GM12878 (cell line): ENCODE measurements at regions not wholly inside any gene's neighbourhood (a gene's known extent, or its start where the extent isn't known, plus 50 kb on each side); places are given as distances from the start of the nearest gene placed in this dataset.

Experiments
- ATAC-seq: fragments of 200-7000 bp; cut with Tn5 transposase; 3 replicates; pipeline ENCODE4 v1.9.1; 2020; ENCODE audit warnings: mild to moderate bottlenecking, moderate library complexity
- BruUV-seq: library from RNA; stranded (reverse); fragments of 400-500 nt; replicated peaks from 2 replicates; lab custom pipeline; 2021; lab: Mats Ljungman, UMichigan
- CTCF ChIA-PET: fragments of 300-600 bp; sonication (Branson Sonifier 250); formaldehyde crosslinking; extraction: SDS; loops from one replicate; lab custom pipeline; 2021; ENCODE audit warnings: inconsistent platforms; lab: Yijun Ruan, JAX
- POLR2A ChIA-PET: fragments of 350-600 bp; formaldehyde crosslinking; extraction: SDS; loops from one replicate; lab custom pipeline; 2021; ENCODE audit warnings: inconsistent platforms; lab: Charles Lee
- RAD21 ChIA-PET: fragments of 300-600 bp; sonication (Branson Sonifier 250); formaldehyde crosslinking; loops from one replicate; lab custom pipeline; 2023; ENCODE audit warnings: antibody characterized with exemption; ENCODE audit not compliant: unreplicated experiment; lab: Charles Lee
- SMC1A ChIA-PET: fragments of 300-600 bp; sonication (Branson Sonifier 250); formaldehyde crosslinking; loops from one replicate; lab custom pipeline; 2023; ENCODE audit not compliant: unreplicated experiment, uncharacterized antibody; lab: Charles Lee
- DNase-seq: peaks from one replicate; pipeline ENCODE4 v3.0.0-alpha.2; 2011; ENCODE audit warnings: low read depth, low spot score
- FAIRE-seq: peaks from 3 replicates; lab custom pipeline; 2011; peaks lifted over from hg19 to GRCh38; lab: Jason Lieb, UNC
- H2AFZ ChIP-seq: 2 replicates; pipeline ENCODE4 v1.6.0; 2011; ENCODE audit warnings: low read depth, low read length, control low read depth; ENCODE audit not compliant: control insufficient read depth
- H3K27ac ChIP-seq: 2 replicates; pipeline ENCODE4 v1.5.1; 2011; ENCODE audit warnings: control low read depth; ENCODE audit not compliant: control insufficient read depth, insufficient read depth
- H3K27me3 ChIP-seq, 2 experiments: replicated peaks in 1 of 2; 2 replicates each; pipeline versions ENCODE4 v1.6.0 to v1.6.1; 2011; ENCODE audit warnings: low read length in 1 of 2; ENCODE audit not compliant: control insufficient read depth in 2 of 2, insufficient read depth in 2 of 2
- H3K36me3 ChIP-seq, 2 experiments: 2 replicates each; pipeline ENCODE4 v1.5.1; 2011; ENCODE audit warnings: low read length in 1 of 2; ENCODE audit not compliant: control insufficient read depth in 2 of 2, insufficient read depth in 2 of 2
- H3K4me1 ChIP-seq: 2 replicates; pipeline ENCODE4 v1.6.1; 2011; ENCODE audit warnings: mild to moderate bottlenecking, low read length, moderate library complexity, mixed read lengths; ENCODE audit not compliant: control insufficient read depth, insufficient read depth
- H3K4me2 ChIP-seq: 2 replicates; pipeline ENCODE4 v1.6.0; 2011; ENCODE audit warnings: control low read depth; ENCODE audit not compliant: control insufficient read depth, insufficient read depth
- H3K4me3 ChIP-seq: fragments of 200-600 bp; sonication (generic); 2 replicates; pipeline ENCODE4 v1.5.1; 2016
- H3K79me2 ChIP-seq: 2 replicates; pipeline ENCODE4 v1.6.0; 2011; ENCODE audit warnings: low read length; ENCODE audit not compliant: control insufficient read depth, insufficient read depth
- H3K9ac ChIP-seq: 2 replicates; pipeline ENCODE4 v1.8.0; 2011; ENCODE audit warnings: low read length, control low read depth, mixed read lengths; ENCODE audit not compliant: control insufficient read depth, insufficient read depth
- H3K9me3 ChIP-seq: replicated peaks from 3 replicates; pipeline ENCODE4 v1.5.1; 2011; ENCODE audit warnings: mild to moderate bottlenecking, low read length; ENCODE audit not compliant: control insufficient read depth, insufficient read depth
- H4K20me1 ChIP-seq: 2 replicates; pipeline ENCODE4 v1.6.0; 2011; ENCODE audit not compliant: control insufficient read depth, insufficient read depth
- BRCA1 ChIP-seq: IDR thresholded peaks from 2 replicates; pipeline ENCODE4 v1.6.1; 2011; ENCODE audit warnings: low read depth, low read length, improper control_type of control experiment
- E4F1 ChIP-seq: fragments of 450-650 bp; IDR thresholded peaks from 2 replicates; pipeline ENCODE4 v1.6.1; 2018; ENCODE audit warnings: borderline replicate concordance, mild to moderate bottlenecking; ENCODE audit not compliant: partially characterized antibody
- FOXK2 ChIP-seq: fragments of 450-650 bp; IDR thresholded peaks from 2 replicates; pipeline ENCODE4 v1.6.1; 2017; ENCODE audit warnings: mild to moderate bottlenecking, moderate library complexity
- JUND ChIP-seq: IDR thresholded peaks from 2 replicates; pipeline ENCODE4 v1.6.1; 2012; ENCODE audit warnings: low read depth, mild to moderate bottlenecking, low read length, improper control_type of control experiment, moderate library complexity
- MXI1 ChIP-seq: fragments of 150-350 bp; IDR thresholded peaks from 2 replicates; pipeline ENCODE4 v1.6.1; 2011; ENCODE audit warnings: low read depth, mild to moderate bottlenecking, inconsistent platforms, low read length, improper control_type of control experiment
- RCOR1 ChIP-seq: conservative IDR thresholded peaks from 2 replicates; pipeline ENCODE4 v1.6.1; 2012; ENCODE audit warnings: low read depth, low read length, improper control_type of control experiment
- SIN3A ChIP-seq: IDR thresholded peaks from 2 replicates; pipeline ENCODE4 v1.6.1; 2012; ENCODE audit warnings: low read depth, low read length, improper control_type of control experiment
- WGBS: methylation state at CpG from one replicate; pipeline ENCODE4 v1.1.6; 2016; ENCODE audit warnings: low lambda C conversion rate; ENCODE audit not compliant: insufficient replicate concordance, insufficient coverage; ENCODE audit errors: missing lambda C conversion rate; 5-methylcytosine and 5-hydroxymethylcytosine counted together
- in situ Hi-C: fragments of 300-500 bp; cut with MboI; formaldehyde crosslinking; loops from 9 replicates; pipeline ENCODE4 v1.14.3; 2018; ENCODE audit warnings: mixed read lengths
- intact Hi-C: fragments of 100-400 bp; cut with micrococcal nuclease; formaldehyde crosslinking; loops from one replicate; pipeline ENCODE4 v1.14.2; 2022; ENCODE audit not compliant: unreplicated experiment
- TF ChIP-seq, protein P1 (sequence below): fragments of 450-650 bp; conservative IDR thresholded peaks from 2 replicates; pipeline ENCODE4 v1.6.1; 2017; ENCODE audit warnings: mild to moderate bottlenecking, moderate library complexity
- TF ChIP-seq, protein P2 (sequence below): fragments of 450-650 bp; IDR thresholded peaks from 2 replicates; pipeline ENCODE4 v1.6.1; 2017; ENCODE audit warnings: antibody characterized with exemption, mild to moderate bottlenecking, moderate library complexity

DNA sequence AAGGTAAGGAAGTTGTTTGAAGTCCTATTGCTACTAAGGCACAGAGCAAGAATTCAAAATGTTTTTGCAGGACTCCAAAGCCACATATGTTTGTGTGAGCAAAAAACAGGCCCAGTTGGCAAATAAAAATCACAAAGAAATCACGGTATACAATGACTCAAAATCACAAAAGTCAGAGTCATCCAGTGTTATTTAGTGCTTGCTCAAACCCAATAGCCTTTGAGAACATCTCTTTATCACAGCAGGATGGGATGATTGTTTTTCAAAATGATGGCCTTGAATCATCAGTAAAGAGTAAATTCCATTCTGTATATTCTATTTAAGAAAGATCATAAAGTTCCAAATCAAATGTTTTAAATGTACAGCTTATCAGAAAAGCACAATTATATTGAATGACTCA is 693.9 kb downstream of the REEP3 start:
- Histone ChIP-seq H3K27ac (no peak overlapping the region), H3K4me1 (no peaks in the 10 kb centered on the region), H3K9ac (no peak overlapping the region), H4K20me1 (no peaks in the 10 kb centered on the region), H2AFZ (no peak overlapping the region), H3K27me3 (no peaks in the 10 kb centered on the region), H3K79me2 (no peaks in the 10 kb centered on the region), H3K4me2 (no peak overlapping the region), H3K9me3 (no peaks in the 10 kb centered on the region), H3K4me3 (no peak overlapping the region), H3K36me3 (no peaks in the 10 kb centered on the region)
- ChIA-PET POLR2A (no interaction called here), SMC1A (no interaction called here), CTCF (no interaction called here), RAD21 (no interaction called here)
- TF ChIP-seq JUND (no peak), FOXK2 (no peak)
- TF ChIP-seq, protein P1, sequence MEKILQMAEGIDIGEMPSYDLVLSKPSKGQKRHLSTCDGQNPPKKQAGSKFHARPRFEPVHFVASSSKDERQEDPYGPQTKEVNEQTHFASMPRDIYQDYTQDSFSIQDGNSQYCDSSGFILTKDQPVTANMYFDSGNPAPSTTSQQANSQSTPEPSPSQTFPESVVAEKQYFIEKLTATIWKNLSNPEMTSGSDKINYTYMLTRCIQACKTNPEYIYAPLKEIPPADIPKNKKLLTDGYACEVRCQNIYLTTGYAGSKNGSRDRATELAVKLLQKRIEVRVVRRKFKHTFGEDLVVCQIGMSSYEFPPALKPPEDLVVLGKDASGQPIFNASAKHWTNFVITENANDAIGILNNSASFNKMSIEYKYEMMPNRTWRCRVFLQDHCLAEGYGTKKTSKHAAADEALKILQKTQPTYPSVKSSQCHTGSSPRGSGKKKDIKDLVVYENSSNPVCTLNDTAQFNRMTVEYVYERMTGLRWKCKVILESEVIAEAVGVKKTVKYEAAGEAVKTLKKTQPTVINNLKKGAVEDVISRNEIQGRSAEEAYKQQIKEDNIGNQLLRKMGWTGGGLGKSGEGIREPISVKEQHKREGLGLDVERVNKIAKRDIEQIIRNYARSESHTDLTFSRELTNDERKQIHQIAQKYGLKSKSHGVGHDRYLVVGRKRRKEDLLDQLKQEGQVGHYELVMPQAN = no peak
- 0% methylated on average over 1 of the region's 1 CpG for WGBS
- DNase-seq (no peak), FAIRE-seq (no peak), ATAC-seq (no peak)
- in situ Hi-C loops = no loop called here
- intact Hi-C loops = no loop called here
- no TSS peak for BruUV-seq

DNA sequence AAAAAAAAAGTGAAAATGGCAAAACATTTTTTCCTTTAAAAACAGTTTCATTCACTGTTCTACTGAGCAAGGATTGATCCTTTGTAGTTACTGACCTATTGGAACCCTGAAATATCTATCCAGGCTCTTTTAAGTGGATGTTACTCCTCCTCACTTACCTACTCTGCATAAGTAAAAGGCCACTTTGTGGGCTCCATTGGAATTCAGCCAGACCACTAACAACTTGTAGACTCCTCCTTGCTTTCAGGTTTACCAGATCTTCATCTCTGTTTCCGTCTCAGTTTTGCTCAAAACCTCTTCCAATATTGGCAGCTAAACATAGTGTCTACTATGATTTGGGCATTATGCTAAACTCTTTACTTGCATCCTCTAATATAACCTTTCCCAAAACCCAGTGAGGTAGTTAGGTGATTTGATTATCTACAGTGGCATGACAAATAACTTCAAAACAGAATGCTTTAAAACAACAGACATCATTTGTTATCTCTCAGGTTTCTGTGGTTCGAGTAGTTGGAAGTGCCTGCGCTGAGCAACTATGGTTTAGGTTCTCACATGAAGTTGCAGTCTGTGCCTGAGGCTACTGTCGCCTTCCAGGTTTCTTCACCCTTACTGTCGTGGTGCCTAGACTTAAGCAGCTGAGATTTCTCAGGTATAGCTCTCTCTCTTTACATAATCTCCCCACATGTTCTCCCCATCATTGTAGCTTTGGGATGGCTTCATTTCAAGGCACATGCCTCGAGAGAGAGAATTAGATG is 698.2 kb downstream of the REEP3 start:
- no peak overlapping the region for H3K4me2 ChIP-seq
- intact Hi-C loops = no loop called here
- no peaks in the 10 kb centered on the region for H4K20me1 ChIP-seq
- WGBS = 28% methylated on average over 6 of the region's 6 CpGs
- no peak overlapping the region for H3K9ac ChIP-seq
- H2AFZ ChIP-seq = no peak overlapping the region
- FAIRE-seq = no peak
- no peaks in the 10 kb centered on the region; the same call in 2 of the 3 replicates for H3K9me3 ChIP-seq
- ChIA-PET SMC1A (interaction anchor here (1.3 kb wide), 1 partner anchor 11 kb away, joined by 3 read pairs; no protein-coding TSS in a partner anchor), POLR2A (no interaction called here), RAD21 (no interaction called here), CTCF (interaction anchor here (0.8 kb wide), 1 partner anchor 53 kb away, joined by 3 read pairs; no protein-coding TSS in a partner anchor)
- no peaks in the 10 kb centered on the region for H3K79me2 ChIP-seq
- no TSS peak for BruUV-seq
- no peak overlapping the region for H3K4me3 ChIP-seq
- no peaks in the 10 kb centered on the region for H3K4me1 ChIP-seq
- ATAC-seq = no peak; the same call in 1 of the 3 replicates
- in situ Hi-C loops = no loop called here
- no peaks in the 10 kb centered on the region for H3K27me3 ChIP-seq
- no peak overlapping the region for H3K27ac ChIP-seq
- no peak for DNase-seq
- no peaks in the 10 kb centered on the region for H3K36me3 ChIP-seq
- TF ChIP-seq, protein P2, sequence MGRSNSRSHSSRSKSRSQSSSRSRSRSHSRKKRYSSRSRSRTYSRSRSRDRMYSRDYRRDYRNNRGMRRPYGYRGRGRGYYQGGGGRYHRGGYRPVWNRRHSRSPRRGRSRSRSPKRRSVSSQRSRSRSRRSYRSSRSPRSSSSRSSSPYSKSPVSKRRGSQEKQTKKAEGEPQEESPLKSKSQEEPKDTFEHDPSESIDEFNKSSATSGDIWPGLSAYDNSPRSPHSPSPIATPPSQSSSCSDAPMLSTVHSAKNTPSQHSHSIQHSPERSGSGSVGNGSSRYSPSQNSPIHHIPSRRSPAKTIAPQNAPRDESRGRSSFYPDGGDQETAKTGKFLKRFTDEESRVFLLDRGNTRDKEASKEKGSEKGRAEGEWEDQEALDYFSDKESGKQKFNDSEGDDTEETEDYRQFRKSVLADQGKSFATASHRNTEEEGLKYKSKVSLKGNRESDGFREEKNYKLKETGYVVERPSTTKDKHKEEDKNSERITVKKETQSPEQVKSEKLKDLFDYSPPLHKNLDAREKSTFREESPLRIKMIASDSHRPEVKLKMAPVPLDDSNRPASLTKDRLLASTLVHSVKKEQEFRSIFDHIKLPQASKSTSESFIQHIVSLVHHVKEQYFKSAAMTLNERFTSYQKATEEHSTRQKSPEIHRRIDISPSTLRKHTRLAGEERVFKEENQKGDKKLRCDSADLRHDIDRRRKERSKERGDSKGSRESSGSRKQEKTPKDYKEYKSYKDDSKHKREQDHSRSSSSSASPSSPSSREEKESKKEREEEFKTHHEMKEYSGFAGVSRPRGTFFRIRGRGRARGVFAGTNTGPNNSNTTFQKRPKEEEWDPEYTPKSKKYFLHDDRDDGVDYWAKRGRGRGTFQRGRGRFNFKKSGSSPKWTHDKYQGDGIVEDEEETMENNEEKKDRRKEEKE = no peak
- no peak for TF ChIP-seq BRCA1
- TF ChIP-seq MXI1 = no peak
- TF ChIP-seq SIN3A = no peak
- no peak for TF ChIP-seq E4F1
- TF ChIP-seq RCOR1 = no peak
